T-helper 2 cell treated with Interferon-gamma antibody and Interleukin-4, amounts not matched to agents 100 ng/mL and 5 ng/mL, for 36 hours (primary cell): ENCODE measurements at regions not wholly inside any gene's neighbourhood (a gene's known extent, or its start where the extent isn't known, plus 50 kb on each side); places are given as distances from the start of the nearest gene placed in this dataset.

Source experiments
- intact Hi-C: fragments of 100-400 bp; cut with micrococcal nuclease; formaldehyde crosslinking; loops from one replicate; pipeline ENCODE4 v1.15.1; 2023

DNA sequence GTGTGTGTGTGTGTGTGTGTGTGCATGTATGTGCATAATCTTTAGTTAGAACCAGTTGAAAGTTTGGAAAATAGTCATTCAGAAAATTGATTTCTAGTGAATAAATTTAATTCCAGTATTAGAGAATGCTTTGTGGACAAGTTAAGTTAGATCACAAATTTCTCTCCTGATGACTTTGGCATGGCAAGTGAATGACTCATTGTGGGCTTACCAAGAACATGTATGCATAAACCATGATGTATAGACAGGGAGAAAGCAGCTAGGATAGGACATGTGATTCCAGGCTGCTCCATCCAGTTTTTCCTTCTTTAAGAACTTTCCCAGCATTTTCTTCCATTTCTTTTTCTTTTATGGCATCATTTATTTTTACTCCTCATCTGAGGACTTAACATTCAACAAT is 85.7 kb upstream of the SGCD start:
- intact Hi-C loops: no loop called here

DNA sequence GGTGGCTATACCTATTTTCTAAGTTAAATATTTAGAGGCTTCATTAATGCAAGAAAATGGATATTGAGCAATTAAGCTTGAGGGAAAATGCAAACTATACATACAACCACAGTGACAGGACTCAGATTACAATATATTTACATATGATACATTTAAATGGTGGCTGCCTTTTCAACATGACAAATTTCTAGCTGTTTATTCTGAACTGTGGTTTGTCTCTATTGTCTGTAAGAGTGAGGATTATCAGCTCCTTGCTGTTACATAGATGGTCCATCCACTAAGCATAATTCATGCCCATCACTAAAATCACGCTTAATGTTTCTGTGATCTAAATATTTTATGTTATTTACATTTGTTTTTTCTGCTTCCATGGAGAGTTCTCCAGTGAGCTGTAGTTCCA is 81.1 kb upstream of the SGCD start:
- intact Hi-C loops: no loop called here

DNA sequence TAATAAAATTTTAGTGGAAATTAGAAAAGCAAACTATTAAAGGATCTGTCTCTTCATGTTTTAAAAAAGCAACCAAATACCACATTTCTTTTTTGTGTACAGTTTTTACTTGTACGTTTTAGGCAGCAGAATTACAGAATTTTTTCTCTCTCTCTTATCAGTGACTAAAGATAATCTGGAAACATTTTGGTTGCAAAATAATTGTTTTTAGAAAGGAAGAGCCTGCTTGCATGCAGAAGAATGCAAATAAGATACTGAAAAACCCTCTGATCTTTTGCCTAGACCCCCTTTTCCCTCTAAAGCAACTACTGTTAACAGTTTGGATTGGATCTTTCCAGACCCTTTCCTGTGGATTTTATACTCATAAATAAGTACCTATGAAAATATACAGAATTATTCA is 75.9 kb upstream of the SGCD start:
- intact Hi-C loops: no loop called here

DNA sequence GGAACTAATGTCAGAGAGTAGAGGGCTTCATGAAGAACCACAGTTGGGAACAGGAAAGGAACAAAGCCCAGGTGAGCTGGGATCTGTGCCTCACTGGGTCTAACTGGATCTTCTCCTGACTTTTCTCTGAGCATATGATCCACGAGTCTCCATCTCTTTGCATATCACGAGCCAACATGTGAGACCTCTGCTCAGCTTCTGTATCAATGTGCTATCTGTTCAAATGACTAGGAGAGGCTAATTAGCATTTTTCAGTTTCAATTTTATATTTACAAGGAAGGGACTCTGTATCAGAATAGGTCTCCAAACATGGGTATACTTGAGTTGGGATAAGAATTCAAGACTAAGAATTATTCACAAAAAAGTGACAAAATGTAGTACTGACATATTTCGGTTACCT is 73.8 kb upstream of the SGCD start:
- intact Hi-C loops: no loop called here

DNA sequence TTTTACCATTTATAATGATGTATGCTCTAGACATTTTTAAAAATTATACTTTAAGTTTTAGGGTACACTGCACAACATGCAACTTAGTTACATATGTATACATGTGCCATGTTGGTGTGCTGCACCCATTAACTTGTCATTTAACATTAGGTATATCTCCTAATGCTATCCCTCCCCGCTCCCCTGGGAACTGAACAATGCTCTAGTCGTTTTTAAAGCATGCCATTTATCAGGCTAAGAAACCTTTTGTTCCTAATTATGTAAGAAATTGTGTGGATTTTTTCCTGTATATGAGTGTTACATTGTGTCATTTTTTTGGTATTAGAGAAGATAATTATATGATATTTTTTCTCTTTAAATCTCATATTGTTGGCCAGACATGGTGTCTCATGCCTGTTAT is 72.8 kb upstream of the SGCD start:
- intact Hi-C loops: no loop called here

DNA sequence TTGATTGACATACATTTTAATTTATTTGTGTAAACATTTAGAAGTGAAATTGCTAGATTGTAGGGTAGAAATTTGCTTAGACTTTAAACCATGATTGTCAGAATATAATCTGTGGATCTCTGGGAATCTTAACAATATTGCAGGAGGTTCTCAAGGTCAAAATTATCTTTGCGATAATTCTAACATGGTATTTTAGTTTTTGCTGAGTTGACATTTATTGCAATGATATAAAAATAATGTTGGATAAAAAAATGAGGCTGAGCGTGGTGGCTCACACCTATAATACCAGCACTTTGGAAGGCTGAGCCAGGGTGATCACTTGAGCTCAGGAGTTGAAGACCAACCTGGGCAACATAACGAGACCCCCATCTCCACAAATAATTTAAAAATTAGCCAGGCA is 70.3 kb upstream of the SGCD start:
- intact Hi-C loops: no loop called here

DNA sequence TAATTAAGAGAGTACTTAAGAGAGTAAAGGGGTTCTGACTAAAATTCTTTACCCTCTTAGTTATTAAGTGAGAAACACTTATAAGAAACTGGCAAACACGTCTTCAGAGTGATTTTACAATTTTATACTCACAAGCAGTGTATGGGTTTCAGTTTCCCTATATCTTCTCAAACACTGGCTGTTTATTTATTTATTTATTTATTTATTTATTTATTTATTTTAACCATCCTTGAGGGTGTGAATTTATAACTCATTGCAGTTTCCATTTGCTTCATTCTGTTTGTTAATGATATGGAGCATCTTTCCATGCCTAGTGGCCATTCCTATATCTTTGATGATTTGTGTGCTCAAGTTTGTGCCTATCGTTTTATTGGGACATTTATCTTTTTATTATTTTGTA is 68.0 kb upstream of the SGCD start:
- intact Hi-C loops: no loop called here

DNA sequence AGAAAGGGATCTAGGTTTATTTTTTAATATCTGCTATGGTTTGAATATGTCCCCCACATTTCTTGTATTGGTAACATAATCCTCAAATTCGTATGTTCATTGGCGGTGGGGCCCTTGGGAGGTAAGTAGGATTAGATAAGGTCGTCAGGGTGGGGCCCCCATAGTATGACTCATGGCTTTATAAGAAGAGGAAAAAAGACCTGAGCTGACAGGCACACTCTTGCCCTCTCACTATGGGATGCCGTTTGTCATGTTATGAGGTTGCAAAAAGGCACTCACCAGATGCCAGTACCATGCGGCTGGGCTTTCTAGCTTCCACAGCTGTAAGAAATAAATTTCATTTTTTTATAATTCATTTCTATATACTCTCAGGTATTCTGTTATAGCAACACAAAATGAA is 67.3 kb upstream of the SGCD start:
- intact Hi-C loops: no loop called here

DNA sequence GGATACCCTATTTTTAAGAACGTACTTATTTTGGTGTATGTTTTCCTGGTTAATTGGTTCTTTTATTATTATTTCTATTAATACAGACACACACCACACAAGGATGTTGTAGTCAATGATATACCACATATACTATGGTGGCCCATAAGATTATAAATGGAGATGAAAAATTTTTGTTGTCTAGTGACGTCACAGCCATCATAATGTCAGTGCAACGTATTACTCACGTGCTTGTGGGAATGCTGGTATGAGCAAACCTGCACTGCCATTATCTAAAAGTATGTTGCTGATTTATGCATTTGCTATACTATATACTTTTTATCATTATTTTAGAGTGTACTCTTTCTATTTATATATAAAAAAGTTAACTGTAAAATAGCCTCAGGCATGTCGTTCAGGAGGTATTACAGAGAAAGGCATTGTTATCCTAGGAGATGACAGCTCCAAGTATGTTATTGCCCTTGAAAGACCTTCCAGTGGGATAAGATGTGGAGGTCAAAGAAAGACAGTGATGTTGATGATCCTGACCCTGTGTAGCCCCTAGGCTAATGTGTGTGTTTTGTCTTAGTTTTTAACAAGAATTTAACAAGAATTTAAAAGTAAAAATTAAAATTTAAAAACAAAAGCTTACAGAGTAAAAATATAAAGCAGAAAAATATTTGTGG is 65.6 kb upstream of the SGCD start:
- intact Hi-C loops: no loop called here

DNA sequence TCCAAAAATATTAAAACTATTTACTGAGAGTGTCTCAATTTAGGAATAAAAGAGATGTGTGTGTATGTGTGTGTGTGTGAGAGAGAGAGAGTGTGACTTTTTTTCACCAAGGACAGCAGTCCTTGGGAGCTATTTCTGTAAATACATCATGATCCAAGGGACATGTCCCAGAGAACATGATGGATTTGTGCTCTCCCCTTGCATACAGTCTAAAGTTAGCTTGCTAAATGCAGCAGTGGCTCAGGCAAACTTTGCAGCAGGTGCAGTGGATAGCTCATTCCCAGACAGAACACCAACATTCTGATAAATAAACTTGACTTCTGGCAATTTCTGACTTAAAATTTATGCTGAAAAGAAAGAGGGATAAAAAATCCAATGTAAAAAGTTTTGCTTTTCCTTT is 55.4 kb upstream of the SGCD start:
- intact Hi-C loops: no loop called here

DNA sequence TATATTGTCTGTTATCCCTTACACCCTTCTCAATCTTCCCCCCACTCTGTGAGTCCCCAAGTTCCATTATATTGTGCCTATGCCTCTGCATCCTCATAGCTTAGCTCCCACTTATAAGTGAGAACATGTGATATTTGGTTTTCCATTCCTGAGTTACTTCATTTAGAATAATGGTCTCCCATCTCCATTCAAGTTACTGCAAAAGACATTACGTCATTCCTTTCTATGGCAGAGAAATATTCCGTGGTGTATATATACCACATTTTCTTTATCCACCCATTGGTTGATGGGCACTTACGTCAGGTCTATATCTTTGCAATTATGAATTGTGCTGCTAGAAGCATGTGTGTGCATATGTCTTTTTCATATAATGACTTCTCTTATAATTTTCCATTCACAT is 54.8 kb upstream of the SGCD start:
- intact Hi-C loops: no loop called here

DNA sequence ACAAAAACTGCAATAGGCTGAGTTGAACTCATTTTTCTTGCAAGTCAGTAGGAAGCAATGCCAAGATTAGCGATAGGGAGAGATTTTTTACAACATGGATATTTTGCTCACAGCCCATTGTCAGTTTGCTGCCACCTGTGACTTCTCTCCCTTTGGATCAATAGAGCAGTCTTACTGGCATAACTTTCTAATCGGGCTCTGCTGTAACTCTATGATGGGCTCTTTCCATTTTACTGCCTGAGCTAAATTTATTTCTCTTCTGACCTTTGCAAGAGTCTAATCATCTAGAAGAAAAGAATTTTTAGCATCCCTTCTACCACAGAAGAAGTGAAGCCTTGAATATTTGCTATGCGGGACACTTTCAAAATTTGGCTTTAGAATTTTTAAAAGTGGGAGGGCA is 53.6 kb upstream of the SGCD start:
- intact Hi-C loops: no loop called here

DNA sequence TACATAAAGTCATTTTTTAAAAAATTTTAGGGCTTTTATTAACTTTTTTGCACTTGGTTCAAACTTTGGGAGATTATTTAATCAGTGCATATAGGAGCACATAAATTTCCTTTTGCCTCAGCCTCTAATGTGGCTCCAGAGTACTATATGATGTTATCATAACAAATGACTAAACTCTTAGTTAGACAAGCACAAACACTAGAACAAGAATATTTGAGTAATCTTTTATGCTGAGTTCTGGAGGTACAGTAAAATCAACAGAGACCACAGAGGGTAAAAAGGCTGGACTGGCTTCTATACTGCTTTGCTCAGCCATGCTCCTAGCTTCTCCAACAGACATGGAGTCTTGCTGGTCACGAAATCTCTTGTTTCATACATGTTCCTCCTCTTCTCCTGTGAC is 52.5 kb upstream of the SGCD start:
- intact Hi-C loops: no loop called here
